Stimulated activated CD8-positive, alpha-beta memory T cell treated with anti-CD3 and anti-CD28 coated beads, Interleukin-4, amount 100 ng/mL, for 48 hours (primary cell): ENCODE measurements at regions not wholly inside any gene's neighbourhood (a gene's known extent, or its start where the extent isn't known, plus 50 kb on each side); places are given as distances from the start of the nearest gene placed in this dataset.

Experiments used
- DNase-seq: peaks from one replicate; pipeline ENCODE4 v3.0.0-alpha.2; 2020

GRCh38 chr2:9103663-9104277 lies 100.3 kb upstream of the MBOAT2 start:
- no peak for DNase-seq

GRCh38 chr2:9102861-9103662 lies 99.6 kb upstream of the MBOAT2 start:
- peak; percentile 15 for DNase-seq

DNA sequence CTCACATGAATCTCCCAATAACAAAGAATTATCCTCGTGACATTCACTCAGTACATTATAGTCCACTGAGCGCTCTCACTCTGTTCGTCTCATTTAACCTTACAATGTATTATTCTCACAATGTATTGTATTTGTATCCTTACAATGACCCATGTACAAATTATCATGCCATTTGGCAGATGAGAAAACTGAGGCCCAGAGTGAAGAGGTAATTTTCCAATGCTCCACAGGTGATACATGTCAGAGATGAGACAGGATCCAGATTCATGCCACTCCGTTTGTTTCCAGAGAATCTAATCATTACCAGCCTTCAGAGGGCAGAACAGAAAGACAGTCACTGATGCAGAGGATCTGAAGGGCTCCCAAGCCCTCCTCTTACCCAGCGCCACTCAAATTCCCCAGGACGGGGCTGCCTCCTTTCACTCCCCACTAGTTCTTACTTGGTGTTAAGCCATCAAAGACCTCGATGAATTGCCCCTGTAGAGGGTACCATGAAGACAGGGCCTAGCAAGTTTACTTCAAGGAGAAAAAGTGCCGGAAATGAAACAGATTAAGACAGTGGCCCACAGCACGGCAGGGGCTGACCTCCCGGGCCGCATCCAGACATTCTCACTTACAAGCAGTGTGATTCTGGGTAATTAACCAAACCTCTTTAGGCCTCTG lies 98.4 kb upstream of the MBOAT2 start:
- DNase-seq: no peak

DNA sequence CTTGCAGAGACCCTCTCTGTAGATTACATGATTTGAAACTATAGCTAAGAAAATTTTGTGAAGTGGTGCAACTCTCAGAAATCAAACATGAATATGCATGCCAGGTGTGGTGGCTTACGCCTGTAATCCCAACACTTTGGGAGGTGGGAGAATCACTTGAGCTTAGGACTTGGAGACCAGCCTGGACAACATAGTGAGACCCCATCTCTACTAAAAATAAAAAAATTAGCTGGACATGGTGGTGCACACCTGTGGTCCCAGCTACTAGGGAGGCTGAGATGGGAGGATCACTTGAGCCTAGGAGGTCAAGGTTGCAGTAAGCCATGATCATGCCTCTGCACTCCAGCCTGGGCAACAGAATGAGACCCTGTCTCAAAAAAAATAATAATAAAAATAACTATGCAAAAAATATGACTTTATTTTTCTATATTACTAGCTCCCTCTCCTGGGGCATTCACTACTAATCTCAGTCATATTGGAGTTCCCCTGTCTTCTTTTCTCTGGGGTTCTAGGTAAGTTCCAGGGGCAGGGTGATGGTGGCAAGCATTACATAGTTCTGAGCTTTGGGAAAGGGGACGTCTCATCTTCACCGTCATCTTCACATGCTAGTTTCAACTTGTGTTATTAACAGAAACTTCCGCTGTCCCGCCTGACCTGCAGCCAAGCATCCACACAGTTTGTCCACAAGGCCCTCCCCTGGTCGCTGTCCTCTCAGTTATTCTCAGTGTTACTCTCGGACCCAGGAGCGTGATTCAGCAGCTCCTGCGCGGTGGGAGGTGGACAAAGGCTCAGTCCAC lies 96.8 kb upstream of the MBOAT2 start:
- DNase-seq: no peak

- DNase-seq: peak; percentile 58
Measured at GRCh38 chr2:9099341-9099751, 95.9 kb upstream of the MBOAT2 start.

DNA sequence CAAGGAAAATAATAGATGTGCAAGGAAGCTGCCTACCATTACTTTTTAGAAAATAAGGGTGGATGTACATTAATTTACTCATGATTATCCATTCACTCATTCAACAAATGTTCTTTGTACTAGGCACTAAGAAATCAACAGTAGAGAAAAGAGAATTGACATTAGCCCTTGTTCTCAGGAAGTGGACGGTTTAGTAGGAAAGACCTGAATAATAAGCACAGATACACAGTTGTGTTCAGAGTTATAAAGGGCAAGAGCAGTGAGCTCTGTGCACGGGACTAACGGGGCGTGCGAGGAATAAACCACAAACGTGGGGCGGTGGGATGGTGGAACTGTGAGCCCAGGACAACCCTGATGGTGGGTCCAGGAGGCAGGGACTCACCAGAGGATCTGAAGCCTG lies 94.4 kb upstream of the MBOAT2 start:
- DNase-seq: no peak

- DNase-seq: no peak
Measured at GRCh38 chr2:9097239-9097638, 93.8 kb upstream of the MBOAT2 start.

DNA sequence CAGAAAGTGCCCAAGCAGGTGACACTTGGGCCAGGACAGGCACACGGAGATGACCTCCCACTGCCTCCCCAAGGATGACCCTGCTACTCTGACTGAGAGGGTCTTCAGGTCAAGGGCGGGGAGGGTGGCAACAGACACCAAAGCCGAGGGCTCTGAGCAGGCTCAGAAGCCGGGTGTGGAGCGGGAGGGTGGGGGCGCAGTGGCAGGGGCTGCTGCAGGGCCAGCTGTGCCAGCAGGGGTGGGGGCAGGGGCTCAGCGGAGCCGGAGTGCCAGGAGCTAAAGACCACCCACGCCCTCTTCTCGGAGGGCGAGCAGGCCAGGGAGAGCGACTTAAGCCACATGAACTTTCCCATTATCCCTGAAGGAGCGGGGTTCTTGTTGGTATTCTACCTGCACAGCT lies 93.3 kb upstream of the MBOAT2 start:
- DNase-seq: no peak

GRCh38 chr2:9095690-9096089 lies 92.2 kb upstream of the MBOAT2 start:
- DNase-seq: no peak

GRCh38 chr2:9095226-9095625 lies 91.7 kb upstream of the MBOAT2 start:
- DNase-seq: no peak

DNA sequence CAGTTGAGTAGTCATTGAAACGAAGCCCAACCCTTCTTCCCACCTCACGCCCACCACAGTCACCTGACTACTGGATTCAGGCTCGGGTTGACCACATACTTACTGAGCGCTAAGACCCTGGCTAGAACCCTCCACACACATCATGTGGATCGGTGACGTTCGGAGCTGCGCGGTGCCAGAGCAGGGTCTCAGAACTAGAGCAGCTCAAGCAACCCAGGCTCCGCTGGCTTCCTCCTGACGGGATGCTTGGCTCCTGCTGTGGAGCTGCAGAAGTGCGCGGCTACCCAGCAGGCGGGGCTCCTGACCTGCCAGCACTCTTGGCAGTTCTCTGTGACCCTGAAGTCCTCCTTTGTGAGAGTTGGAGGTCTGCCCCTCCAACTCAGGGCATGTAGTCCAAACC lies 90.6 kb upstream of the MBOAT2 start:
- no peak for DNase-seq

GRCh38 chr2:9093324-9093723 lies 89.8 kb upstream of the MBOAT2 start:
- DNase-seq: no peak

GRCh38 chr2:9092383-9093282 lies 89.1 kb upstream of the MBOAT2 start:
- no peak for DNase-seq

- DNase-seq: no peak
Measured at GRCh38 chr2:9091811-9092210, 88.3 kb upstream of the MBOAT2 start.

- DNase-seq: no peak
Measured at GRCh38 chr2:9089831-9090230, 86.3 kb upstream of the MBOAT2 start.

DNA sequence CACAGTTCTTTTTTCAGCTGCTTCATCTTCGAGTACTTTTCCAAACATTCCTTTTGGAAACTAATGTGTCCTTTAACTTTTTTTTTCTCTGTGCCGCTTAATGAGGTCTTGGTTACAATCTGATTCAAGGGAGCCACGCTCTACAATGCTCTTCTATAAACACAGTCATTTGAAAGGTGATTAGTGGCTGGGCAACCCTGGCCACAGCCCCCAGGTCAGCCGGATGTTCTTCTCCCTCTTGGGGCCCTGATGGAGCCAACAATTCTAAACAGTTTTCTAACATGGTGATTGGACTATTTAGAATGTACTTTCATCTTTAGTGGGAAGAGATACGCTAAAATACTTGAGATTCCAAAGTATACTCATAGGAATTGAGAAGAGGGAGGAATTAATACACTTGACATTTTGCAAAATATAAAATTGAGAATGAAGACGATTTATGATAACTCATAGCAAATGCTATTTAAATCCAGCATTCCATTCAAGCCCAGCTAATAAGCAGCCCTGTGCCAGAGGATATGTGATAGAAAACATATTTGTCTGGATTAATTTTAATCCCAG lies 83.7 kb upstream of the MBOAT2 start:
- DNase-seq: no peak

DNA sequence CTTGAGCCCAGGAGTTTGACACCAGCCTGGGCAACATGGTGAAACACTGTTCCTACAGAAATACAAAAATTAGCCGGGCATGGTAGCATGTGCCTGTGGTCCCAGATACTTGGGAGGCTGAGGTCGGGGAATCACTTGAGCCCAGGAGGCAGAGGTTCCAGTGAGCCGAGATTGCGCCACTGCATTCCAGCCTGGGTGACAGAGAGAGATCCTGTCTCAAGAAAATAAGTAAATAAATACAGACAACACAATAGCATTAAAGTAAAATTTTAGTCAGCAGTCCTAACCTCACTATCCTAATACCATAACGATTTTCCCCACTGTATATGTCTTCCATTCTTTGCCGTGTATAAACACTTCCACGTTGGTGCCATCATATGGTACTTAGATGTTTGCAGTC lies 83.0 kb upstream of the MBOAT2 start:
- DNase-seq: no peak

- no peak for DNase-seq
Measured at GRCh38 chr2:9085353-9085752, 81.9 kb upstream of the MBOAT2 start.

DNA sequence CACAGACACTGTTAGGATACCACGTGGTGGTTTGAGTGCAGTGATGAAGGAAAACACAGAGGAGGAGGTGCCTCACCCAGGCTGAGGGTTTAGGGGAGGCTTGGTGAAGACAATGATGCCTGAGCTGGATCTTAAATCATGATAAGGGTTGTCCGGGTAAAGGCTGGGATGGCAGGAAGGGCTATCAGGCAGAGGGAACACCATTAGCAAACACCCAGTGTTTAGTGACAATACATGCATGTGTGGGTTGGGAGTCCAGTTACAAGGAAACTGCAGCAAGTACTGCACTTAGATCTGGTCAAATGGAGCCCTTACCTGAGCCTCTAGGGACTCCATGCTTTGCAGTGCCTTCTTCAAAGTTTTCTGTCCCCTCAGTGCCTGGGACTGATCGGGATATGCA lies 79.8 kb upstream of the MBOAT2 start:
- no peak for DNase-seq

DNA sequence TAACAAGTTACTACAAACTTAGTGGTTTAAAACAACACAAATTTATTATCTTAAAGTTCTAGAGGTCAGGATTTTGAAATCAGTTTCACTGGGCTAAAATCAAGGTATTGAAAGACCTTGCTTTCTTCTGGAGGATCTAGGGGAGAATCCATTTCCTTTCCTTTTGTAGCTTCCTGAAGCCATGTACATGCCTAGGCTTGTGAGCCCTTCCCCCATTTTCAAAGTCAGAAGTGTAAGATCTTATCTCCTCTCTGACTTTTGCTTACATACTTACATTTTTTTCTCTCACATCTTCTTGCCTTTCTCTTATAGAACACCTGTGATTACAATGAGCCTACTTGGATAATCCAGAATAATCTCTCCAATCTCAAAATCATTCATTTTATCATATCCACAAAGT lies 78.7 kb upstream of the MBOAT2 start:
- no peak for DNase-seq

GRCh38 chr2:9081750-9082149 lies 78.3 kb upstream of the MBOAT2 start:
- DNase-seq: no peak

DNA sequence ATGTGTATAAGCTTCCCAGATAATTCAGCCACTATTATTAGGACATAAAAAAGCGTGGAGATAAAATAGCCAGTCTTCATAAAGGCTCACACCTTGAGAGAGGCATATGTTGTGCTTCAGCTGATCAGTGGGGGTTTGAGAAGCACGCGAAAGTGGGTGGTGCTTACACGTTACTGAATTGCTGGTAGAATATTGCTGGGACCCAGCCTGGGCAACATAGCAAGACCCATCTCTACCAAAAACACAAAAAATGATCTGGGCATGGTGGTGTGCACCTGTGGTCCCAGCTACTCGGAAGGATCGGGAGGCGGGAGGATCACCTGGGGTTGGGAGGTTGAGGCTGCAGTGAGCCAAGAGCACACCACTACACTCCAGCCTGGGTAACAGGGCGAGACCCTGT lies 74.9 kb upstream of the MBOAT2 start:
- no peak for DNase-seq
